ENCODE measurements at regions not wholly inside any gene's neighbourhood (a gene's known extent, or its start where the extent isn't known, plus 50 kb on each side); places are given as distances from the start of the nearest gene placed in this dataset.

GRCh38 chr6:68042339-68043121 lies 592.6 kb upstream of the ADGRB3 start (continued):
- TF ChIP-seq ARID4B (CRISPR knock-in tag; IDR thresholded peaks at IDR 0.05) (no peak), ZBTB11 (CRISPR knock-in tag; IDR thresholded peaks at IDR 0.05) (0 out of 6 replicates have a peak, but pooled peaks of 1 of the 3 experiments have one; percentile 46), MLLT1 (IDR thresholded peaks at IDR 0.05) (peak; percentile 78 to 89), HCFC1 (IDR thresholded peaks at IDR 0.05; ENCODE audit: low read depth, low read length) (no peak), FOXM1 (IDR thresholded peaks at IDR 0.05; ENCODE audit: low read depth) (no peak), FOXM1 (CRISPR knock-in tag; IDR thresholded peaks at IDR 0.05; ENCODE audit: low read depth) (no peak), AFF1 (IDR thresholded peaks at IDR 0.05; ENCODE audit: low read depth in 1 of 2, partially characterized antibody in 2 of 2) (peak; percentile 43 to 73), VEZF1 (CRISPR knock-in tag; IDR thresholded peaks at IDR 0.05) (peak; percentile 14; the same call in 1 of the 2 replicates)

Measured in K562 (cell line).